GM21737 (cell line): ENCODE measurements at regions not wholly inside any gene's neighbourhood (a gene's known extent, or its start where the extent isn't known, plus 50 kb on each side); places are given as distances from the start of the nearest gene placed in this dataset.
"Not testable (repeated sequence)": the region's sequence is repeated elsewhere in the genome, so short reads cannot be mapped to it uniquely, and the experiment has no call there.

Experiments
- ATAC-seq: cut with Tn5 transposase; IDR thresholded peaks from one replicate; pipeline ENCODE4 v1.9.1; 2021; ENCODE audit warnings: mild to moderate bottlenecking, moderate library complexity; ENCODE audit not compliant: unreplicated experiment

DNA sequence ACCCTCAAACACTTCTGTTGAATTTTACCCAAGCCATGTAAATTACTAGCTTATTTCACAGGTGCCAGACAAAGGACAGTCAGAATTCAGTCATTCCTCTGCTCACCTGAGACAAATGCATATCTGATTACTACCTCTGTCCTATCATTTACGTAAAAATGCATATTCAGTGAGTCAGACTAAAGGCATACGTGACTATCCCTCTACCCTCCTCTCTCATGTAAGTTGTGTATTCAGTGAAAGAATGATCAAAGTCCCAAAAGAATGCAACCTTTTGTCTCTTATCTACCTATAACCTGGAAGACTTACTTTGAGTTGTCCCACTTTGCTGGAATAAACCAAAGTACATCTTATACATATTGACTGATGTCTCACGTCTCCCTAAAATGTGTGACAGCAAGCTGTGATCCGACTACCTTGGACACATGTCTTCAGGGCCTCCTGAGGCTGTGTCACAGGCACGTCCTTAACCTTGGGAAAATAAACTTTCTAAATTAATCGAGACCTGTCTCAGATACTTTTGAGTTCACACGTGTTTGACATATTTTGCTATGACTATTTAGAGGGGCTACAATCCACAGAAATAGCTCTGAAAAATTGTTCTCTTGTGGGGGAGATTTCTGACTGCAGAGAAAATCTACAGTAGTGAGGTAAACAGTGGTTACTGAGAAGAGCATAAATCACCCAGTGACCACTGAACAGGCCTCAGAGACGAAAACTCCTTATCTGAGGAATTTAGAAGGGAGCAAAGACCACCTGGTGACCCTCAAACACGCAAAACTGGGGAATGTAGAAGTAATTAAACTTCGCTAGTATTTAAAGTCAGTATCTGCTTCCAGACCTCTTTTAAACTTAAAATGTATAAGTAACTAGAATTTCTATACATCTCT, 1575.8 kb downstream of the STIM2 start:
- ATAC-seq = no peak

GRCh38 chr4:28443371-28443770, 1582.7 kb downstream of the STIM2 start:
- ATAC-seq = no peak

GRCh38 chr4:28443801-28444412, 1583.3 kb downstream of the STIM2 start:
- no peak for ATAC-seq

DNA sequence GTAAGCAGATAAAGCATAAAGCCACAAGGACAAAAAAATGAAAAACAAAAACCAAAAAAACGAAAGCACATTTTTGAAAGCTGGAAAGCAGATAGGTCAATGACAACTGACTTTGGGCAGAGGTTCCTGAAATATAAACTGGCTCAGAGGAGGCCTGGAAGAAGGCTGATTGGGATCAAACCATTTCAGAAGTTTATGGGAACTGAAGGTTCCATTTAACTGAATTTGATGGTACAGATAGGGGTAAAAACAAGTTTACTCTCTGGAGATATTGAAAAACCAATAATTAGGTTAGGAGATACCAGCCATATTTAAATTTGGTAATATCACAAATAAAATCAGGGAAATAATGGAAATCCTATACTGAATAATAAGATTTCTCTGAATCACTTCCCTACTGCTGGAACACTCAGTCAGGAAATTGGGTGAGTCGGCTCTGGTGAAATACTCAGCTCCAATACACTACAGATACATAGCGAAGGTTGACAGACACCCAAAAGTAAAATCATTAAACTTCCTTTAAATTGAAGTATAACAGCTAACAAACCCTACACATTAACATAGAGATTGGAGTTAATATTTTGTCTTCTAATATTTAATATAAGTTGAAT, 1584.3 kb downstream of the STIM2 start:
- no peak for ATAC-seq

- ATAC-seq = no peak
These were observed 1588.4 kb downstream of the STIM2 start for GRCh38 chr4:28449085-28449484.

GRCh38 chr4:28451346-28451745, 1590.7 kb downstream of the STIM2 start:
- ATAC-seq = no peak

- no peak for ATAC-seq
These were observed 1602.4 kb downstream of the STIM2 start for GRCh38 chr4:28462766-28463700.

GRCh38 chr4:28464823-28465222, 1604.2 kb downstream of the STIM2 start:
- no peak for ATAC-seq

GRCh38 chr4:28466886-28467285, 1606.2 kb downstream of the STIM2 start:
- ATAC-seq = not testable (repeated sequence)

DNA sequence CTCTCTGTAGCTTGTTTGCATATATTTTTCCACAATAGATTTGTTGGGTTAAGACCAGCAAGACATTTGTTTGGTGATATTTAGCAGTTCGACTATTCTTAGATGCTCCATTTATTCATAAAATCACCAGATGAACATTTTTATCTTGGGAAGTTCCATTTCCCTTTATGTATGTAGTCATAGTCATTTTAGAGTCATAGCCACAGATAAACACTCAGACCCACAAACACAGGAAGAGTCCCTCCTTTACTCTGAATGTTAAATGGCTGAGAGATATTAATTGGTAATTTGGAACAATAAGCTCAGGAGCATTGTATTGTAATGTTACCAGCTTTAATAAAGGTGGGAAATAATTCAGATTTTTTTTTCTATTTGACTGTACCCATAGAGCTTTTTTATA, 1608.7 kb downstream of the STIM2 start:
- no peak for ATAC-seq

GRCh38 chr4:28469886-28470285, 1609.2 kb downstream of the STIM2 start:
- no peak for ATAC-seq

DNA sequence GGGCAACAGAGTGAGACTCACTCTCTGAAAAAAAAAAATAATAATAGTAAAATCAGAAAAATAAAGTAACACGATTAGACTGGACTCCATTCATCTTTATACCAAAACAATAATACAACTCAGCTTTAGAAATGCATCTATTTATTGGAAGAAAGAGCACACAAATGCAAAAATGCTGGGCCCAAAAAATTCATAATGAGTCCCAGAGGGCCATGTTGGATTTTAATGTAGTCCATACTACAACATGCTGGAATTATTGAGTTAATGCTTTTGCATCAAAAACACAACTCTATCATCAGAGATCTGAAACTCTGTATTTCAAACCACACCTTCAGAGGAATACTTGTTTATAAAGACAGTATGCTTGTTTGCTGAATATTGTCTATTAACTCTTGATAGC, 1614.7 kb downstream of the STIM2 start:
- no peak for ATAC-seq

DNA sequence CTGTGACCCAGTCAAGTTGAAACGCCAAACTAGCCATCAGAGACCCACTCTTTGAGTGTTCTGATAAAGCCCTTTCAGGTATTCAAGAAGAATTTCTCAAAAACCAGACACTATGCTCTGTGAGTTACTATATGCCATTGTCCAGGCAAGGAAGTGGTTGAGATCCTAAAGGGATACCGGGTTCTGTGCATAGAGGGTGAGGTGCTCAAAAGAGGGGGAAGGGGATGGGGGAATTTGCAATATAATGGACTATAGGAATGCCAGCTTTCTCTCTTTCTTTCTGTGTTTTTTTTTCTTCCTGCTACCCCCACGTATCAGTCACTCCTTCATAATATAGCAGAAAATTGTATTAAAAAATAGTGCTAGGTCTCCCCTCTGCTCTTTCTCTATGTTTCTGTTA, 1619.0 kb downstream of the STIM2 start:
- ATAC-seq = no peak

GRCh38 chr4:28481565-28481964, 1620.9 kb downstream of the STIM2 start:
- no peak for ATAC-seq

- ATAC-seq = no peak
These were observed 1622.1 kb downstream of the STIM2 start for GRCh38 chr4:28482580-28483270.

DNA sequence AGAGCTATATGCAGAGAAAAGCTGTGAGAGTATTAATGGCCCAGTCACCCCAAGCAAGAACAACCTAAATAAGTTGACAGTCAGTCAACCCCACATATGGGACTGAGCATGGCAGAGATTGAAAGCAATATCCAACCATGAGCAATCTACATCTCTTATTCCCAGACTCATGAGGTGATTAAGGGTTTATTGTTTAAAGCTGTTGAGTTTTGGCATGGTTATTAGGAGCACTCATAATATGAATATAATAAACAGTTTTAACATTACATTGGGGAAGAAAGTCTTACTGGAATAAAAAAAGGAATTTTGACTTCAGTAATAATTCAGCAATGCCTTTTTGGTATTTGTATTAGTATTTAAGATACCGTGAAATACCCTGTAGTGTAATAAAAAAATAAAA, 1627.4 kb downstream of the STIM2 start:
- ATAC-seq = no peak

DNA sequence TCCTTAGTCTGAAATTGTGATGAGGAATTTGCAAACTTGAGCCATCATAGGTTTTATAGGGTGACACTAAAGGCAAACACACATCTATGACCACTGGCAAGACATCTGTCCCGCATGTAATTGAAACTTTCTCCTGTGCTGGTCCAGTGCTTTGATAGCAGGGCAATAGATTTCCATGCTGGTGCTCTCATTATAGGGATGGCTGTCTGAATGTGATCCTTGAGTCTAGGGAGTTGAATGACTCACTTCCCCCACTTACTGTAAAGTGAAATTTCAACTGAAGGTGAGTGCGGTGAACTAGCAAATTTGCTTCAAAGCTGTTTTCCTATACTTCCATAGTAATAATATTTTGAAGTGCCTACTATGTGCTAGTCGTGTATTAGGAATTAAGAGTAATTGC, 1630.0 kb downstream of the STIM2 start:
- ATAC-seq = no peak

- no peak for ATAC-seq
These were observed 1644.4 kb downstream of the STIM2 start for GRCh38 chr4:28505064-28505463.

DNA sequence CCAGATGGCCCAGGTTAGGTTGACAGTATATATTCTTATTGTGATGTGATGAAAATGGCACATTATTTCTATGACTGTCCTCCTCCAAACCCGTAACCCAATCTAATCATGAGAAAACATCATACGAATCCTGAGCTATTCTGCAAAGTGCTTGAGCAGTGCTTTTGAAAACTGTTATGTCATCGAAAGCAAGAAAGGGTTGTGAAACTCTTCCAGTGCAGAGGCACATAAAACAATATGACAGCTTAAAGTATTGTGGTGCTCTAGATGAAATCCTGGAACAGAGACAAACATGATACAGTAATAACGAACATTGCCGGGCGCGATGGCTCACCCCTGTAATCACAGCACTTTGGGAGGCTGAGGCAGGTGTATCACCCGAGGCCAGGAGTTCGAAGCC, 1648.0 kb downstream of the STIM2 start:
- no peak for ATAC-seq

DNA sequence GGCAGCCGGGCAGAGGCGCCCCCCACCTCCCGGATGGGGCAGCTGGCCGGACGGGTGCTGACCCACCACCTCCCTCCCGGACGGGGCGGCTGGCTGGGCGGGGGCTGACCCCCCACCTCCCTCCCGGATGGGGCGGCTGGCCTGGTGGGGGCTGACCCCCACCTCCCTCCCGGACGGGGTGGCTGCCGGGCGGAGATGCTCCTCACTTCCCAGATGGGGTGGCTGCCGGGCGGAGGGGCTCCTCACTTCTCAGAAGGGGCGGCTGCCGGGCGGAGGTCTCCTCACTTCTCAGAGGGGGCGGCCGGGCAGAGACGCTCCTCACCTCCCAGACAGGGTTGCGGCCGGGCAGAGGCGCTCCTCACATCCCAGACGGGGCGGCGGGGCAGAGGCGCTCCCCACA, 1654.1 kb downstream of the STIM2 start:
- ATAC-seq = not testable (repeated sequence)
